BLaER1 treated with 17β-estradiol and CSF1 and Interleukin-3, amounts not matched to agents 10 nM and 100 nM (cell line): ENCODE measurements at regions not wholly inside any gene's neighbourhood (a gene's known extent, or its start where the extent isn't known, plus 50 kb on each side); places are given as distances from the start of the nearest gene placed in this dataset.

Experiments
- H3K27ac ChIP-seq, 11 experiments: shearing (Covaris generic); formaldehyde crosslinking; 2 replicates each; pipeline ENCODE4 v1.8.1; 2022
- H3K27me3 ChIP-seq, 11 experiments: shearing (Covaris generic); formaldehyde crosslinking; 2 replicates each; pipeline ENCODE4 v1.8.1; 2022
- H3K36me3 ChIP-seq, 11 experiments: shearing (Covaris generic); formaldehyde crosslinking; 2 replicates each; pipeline ENCODE4 v1.8.1; 2022
- H3K4me1 ChIP-seq, 10 experiments: shearing (Covaris generic); formaldehyde crosslinking; 2 replicates each; pipeline ENCODE4 v1.8.1; 2022
- H3K4me2 ChIP-seq, 11 experiments: shearing (Covaris generic); formaldehyde crosslinking; 2 replicates each; pipeline ENCODE4 v1.8.1; 2022
- H3K4me3 ChIP-seq, 10 experiments: shearing (Covaris generic); formaldehyde crosslinking; 2 replicates each; pipeline ENCODE4 v1.8.1; 2022
- H3K9ac ChIP-seq, 11 experiments: shearing (Covaris generic); formaldehyde crosslinking; 2 replicates each; pipeline ENCODE4 v1.8.1; 2022
- H3K9me3 ChIP-seq, 11 experiments: shearing (Covaris generic); formaldehyde crosslinking; replicated peaks in 1 of 11; 2 replicates each; pipeline ENCODE4 v1.8.1; 2022
- H4K20me1 ChIP-seq, 11 experiments: shearing (Covaris generic); formaldehyde crosslinking; 2 replicates each; pipeline ENCODE4 v1.8.1; 2022
- Cebpa-rat ChIP-seq, 11 experiments: shearing (Covaris generic); IDR thresholded peaks; 2 replicates each; pipeline ENCODE4 v1.8.1; 2022

DNA sequence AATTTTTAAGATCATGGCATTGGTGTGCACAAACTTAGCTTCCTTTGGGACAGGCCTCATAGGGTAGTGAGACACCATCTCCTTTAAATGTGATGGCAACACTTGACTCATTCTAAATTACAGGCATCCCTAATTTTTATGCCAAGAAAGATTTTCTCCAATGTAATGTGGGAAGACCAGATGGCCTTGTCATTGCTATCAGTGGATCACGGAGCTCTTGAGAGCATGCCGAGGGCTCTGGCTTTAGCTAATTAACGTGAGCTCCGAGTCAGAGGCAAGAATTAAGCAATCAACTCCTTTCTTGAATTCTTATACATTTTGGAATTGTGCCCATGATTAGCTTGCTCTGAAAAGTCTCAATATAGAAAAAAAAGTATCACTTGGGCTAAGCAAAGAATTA is 215.8 kb downstream of the LRRC70 start:
- no peak for TF ChIP-seq Cebpa-rat (IDR thresholded peaks at IDR 0.05)
- no peak overlapping the region for H3K9ac ChIP-seq
- H3K27ac ChIP-seq = no peak overlapping the region
- no peak overlapping the region for H3K4me3 ChIP-seq
- H3K4me2 ChIP-seq = no peak overlapping the region
- H3K36me3 ChIP-seq = no peaks in the 10 kb centered on the region
- H3K27me3 ChIP-seq = no peaks in the 10 kb centered on the region
- H3K4me1 ChIP-seq = no peaks in the 10 kb centered on the region
- H3K9me3 ChIP-seq = peaks cover 33 to 41% (median 37%) of the 10 kb centered on the region in 11 experiments
- H4K20me1 ChIP-seq = no peaks in the 10 kb centered on the region

DNA sequence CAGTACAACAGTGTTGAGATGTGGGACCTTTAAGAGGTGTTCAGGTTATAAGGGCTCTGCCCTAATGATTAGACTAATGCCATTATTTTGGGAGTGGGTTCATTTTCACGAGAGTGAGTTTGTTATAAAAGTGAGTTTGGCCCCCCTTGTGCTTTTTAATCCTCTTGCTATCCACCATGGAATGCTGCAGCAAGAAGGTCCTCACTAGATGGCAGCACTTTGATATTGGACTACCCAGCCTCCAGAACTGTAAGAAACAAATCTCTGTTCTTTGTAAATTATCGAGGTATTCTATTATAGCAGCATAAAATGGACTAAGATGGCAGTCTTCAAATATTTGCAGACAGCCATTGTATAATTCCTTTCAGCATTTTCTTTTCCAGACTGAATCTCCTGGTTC is 212.4 kb downstream of the LRRC70 start:
- H3K4me3 ChIP-seq = no peak overlapping the region
- no peaks in the 10 kb centered on the region for H4K20me1 ChIP-seq
- H3K4me2 ChIP-seq = no peak overlapping the region
- no peaks in the 10 kb centered on the region for H3K27me3 ChIP-seq
- TF ChIP-seq Cebpa-rat (IDR thresholded peaks at IDR 0.05) = no peak
- H3K4me1 ChIP-seq = no peaks in the 10 kb centered on the region
- H3K9me3 ChIP-seq = peaks cover 7 to 13% (median 10%) of the 10 kb centered on the region in 11 experiments
- H3K36me3 ChIP-seq = no peaks in the 10 kb centered on the region
- H3K27ac ChIP-seq = no peak overlapping the region
- H3K9ac ChIP-seq = no peak overlapping the region

DNA sequence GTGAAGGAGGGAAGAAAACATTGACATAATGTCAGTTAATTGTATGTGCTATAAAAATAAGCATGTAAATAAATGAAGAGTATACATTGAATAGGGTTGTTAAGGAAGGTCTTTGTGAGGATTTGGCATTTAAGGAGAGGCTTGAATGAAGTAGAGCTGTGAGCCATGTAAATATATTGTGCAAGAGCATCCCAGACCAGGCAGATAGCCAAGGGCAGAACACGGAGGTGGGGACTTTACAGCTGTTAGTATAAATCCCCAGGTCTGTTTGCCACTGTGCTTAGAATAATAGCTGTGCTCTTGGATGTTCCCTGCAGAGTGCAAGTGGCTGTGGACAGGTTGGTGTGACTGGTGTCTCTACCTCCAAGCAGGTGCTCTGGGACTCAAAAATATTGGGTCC is 211.7 kb downstream of the LRRC70 start:
- H3K4me3 ChIP-seq = no peak overlapping the region
- H3K36me3 ChIP-seq = no peaks in the 10 kb centered on the region
- H4K20me1 ChIP-seq = no peaks in the 10 kb centered on the region
- peaks cover 0 to 6% (median 3%) of the 10 kb centered on the region in 11 experiments; a peak in 14 of 22 replicates for H3K9me3 ChIP-seq
- no peak overlapping the region for H3K4me2 ChIP-seq
- H3K27ac ChIP-seq = no peak overlapping the region
- no peaks in the 10 kb centered on the region for H3K27me3 ChIP-seq
- H3K9ac ChIP-seq = no peak overlapping the region
- no peak for TF ChIP-seq Cebpa-rat (IDR thresholded peaks at IDR 0.05)
- H3K4me1 ChIP-seq = no peaks in the 10 kb centered on the region

DNA sequence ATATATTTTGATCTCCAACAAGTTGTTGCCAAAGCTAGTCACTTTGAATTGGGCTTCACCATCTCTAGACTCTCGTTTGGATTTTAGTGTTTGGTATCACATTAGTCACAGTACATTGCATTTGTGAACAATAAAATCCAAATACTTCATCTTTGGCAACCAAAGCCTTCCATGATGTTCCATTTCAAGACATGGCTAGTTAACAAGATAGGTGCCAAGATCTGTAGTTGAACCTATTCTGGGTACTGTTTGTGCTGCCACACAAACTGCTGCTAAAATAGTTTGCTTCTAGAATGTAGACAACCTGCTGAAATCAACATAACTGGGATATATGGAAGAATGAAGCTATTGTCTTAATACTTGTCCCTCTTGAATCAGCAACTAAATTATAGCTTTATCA is 207.5 kb downstream of the LRRC70 start:
- no peak overlapping the region for H3K4me2 ChIP-seq
- no peak overlapping the region for H3K9ac ChIP-seq
- no peak overlapping the region for H3K27ac ChIP-seq
- H3K9me3 ChIP-seq = peaks cover 0 to 11% (median 6%) of the 10 kb centered on the region in 11 experiments; a peak in 6 of 22 replicates
- no peaks in the 10 kb centered on the region for H3K36me3 ChIP-seq
- no peak overlapping the region for H3K4me3 ChIP-seq
- H4K20me1 ChIP-seq = no peaks in the 10 kb centered on the region
- no peak for TF ChIP-seq Cebpa-rat (IDR thresholded peaks at IDR 0.05)
- peaks cover 9 to 24% (median 14%) of the 10 kb centered on the region in 10 experiments for H3K4me1 ChIP-seq
- no peaks in the 10 kb centered on the region for H3K27me3 ChIP-seq

DNA sequence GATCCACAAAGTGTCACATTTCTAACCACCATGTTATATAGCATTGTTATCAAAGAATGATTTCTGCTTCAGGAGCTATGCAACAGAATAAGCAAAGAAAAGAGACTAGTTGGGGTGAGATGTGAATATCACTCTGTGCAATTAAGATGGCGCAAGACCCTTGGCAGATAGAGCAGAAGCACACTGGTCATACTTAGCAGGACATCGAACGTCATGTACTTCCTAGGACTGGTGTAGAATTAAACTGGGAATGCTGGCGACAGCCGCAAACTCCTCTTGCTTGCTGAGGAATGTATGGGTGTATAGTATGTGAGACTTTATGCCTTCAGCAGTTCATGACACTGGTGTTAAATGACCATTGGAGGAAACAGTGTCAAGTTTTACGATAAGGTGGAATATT is 207.0 kb downstream of the LRRC70 start:
- peaks cover 9 to 24% (median 14%) of the 10 kb centered on the region in 10 experiments for H3K4me1 ChIP-seq
- no peak overlapping the region for H3K4me3 ChIP-seq
- H3K36me3 ChIP-seq = no peaks in the 10 kb centered on the region
- peaks cover 0 to 11% (median 6%) of the 10 kb centered on the region in 11 experiments; a peak in 6 of 22 replicates for H3K9me3 ChIP-seq
- no peak overlapping the region for H3K27ac ChIP-seq
- no peaks in the 10 kb centered on the region for H3K27me3 ChIP-seq
- H3K4me2 ChIP-seq = no peak overlapping the region
- H3K9ac ChIP-seq = no peak overlapping the region
- TF ChIP-seq Cebpa-rat (IDR thresholded peaks at IDR 0.05) = no peak
- no peaks in the 10 kb centered on the region for H4K20me1 ChIP-seq

DNA sequence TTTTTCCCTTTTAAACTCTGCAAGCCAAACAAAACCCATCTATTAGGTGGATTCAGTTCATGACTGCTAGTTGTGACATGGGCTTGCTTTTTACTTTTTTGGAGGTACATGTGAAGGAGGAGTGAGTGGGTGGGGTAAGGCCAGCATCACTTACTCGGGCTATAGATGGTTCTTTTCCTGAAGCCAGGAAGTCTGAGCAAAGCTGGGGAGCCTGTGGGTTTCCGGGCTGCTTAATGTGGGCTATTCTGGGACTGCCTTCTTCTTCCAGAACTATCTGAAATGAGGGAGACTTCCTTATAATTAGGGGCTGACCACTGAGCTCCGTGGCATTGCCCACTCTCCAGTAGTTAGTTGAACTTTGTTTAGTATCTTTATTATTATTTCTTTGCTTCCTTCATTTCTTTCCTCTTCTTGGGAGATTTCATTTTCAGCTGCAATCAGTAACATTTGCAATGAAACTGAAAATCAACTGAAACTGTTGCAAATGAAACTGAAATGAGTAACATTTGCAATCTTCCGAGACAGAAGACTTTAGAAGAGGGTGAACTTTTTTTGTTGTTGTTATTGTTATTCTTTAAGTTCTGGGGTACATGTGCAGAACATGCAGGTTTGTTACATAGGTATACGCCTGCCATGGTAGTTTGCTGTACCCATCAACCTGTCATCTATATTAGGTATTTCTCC is 204.9 kb downstream of the LRRC70 start:
- peaks cover 0 to 11% (median 6%) of the 10 kb centered on the region in 11 experiments; a peak in 6 of 22 replicates for H3K9me3 ChIP-seq
- no peaks in the 10 kb centered on the region for H4K20me1 ChIP-seq
- peak overlapping the region in 6 of 10 experiments; percentile 0 to 58 (median 36); a peak in 6 of 20 replicates for H3K4me3 ChIP-seq
- no peaks in the 10 kb centered on the region for H3K27me3 ChIP-seq
- H3K36me3 ChIP-seq = no peaks in the 10 kb centered on the region
- H3K4me2 ChIP-seq = peak overlapping the region; percentile 45 to 83 (median 69)
- peaks cover 10 to 30% (median 18%) of the 10 kb centered on the region in 10 experiments for H3K4me1 ChIP-seq
- TF ChIP-seq Cebpa-rat (IDR thresholded peaks at IDR 0.05) = no peak
- H3K27ac ChIP-seq = peak overlapping the region in 7 of 11 experiments; percentile 3 to 49 (median 44); a peak in 13 of 22 replicates
- peak overlapping the region in 5 of 11 experiments; percentile 15 to 45 (median 18); a peak in 4 of 22 replicates for H3K9ac ChIP-seq

DNA sequence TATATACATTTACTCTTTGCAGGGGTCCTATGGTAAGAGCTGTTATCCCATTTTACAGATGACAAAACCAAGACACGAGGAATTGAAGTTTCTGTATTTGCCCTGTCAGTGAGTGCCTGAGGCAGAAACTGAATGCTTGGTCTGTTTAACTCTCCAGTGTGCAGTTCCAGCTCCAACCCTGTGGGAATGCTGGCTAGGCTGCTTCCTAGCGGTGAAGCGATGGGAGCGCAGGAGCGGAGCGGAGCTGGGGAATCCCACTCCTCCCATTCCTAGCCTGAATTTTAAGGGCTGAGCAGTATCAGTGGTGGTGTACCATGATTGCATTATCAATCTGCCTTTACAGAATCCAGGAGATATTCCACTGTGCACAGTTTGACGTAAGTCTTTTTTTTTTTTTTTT is 202.3 kb downstream of the LRRC70 start:
- Histone ChIP-seq H3K36me3 (no peaks in the 10 kb centered on the region), H3K4me3 (no peak overlapping the region), H3K4me2 (no peak overlapping the region), H3K9ac (no peak overlapping the region), H3K27ac (no peak overlapping the region), H3K27me3 (no peaks in the 10 kb centered on the region), H3K4me1 (peaks cover 10 to 42% (median 27%) of the 10 kb centered on the region in 10 experiments), H3K9me3 (peaks cover 0 to 11% (median 6%) of the 10 kb centered on the region in 11 experiments; a peak in 6 of 22 replicates), H4K20me1 (no peaks in the 10 kb centered on the region)
- no peak for TF ChIP-seq Cebpa-rat (IDR thresholded peaks at IDR 0.05)

DNA sequence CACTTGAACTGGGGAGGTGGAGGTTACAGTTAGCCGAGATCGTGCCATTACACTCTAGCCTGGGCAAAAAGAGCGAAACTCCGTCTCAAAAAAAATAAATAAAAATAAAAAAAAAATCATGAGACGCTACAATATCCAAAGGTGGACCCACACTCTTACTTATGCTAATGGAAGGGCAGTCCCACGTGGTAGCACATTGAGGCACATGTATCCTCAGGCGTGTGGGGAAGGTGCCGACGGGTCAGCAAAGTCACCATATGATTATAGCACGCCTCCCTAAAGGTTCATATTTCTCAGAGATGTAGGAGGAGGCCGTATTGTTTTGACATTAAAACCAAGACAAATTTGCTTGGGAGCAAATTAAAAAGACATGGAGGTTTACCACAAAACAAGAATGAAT is 201.6 kb downstream of the LRRC70 start:
- Histone ChIP-seq H4K20me1 (no peaks in the 10 kb centered on the region), H3K36me3 (no peaks in the 10 kb centered on the region), H3K4me1 (peaks cover 10 to 42% (median 27%) of the 10 kb centered on the region in 10 experiments), H3K9ac (no peak overlapping the region), H3K27ac (no peak overlapping the region), H3K4me2 (no peak overlapping the region), H3K9me3 (peaks cover 0 to 11% (median 6%) of the 10 kb centered on the region in 11 experiments; a peak in 6 of 22 replicates), H3K4me3 (no peak overlapping the region), H3K27me3 (no peaks in the 10 kb centered on the region)
- no peak for TF ChIP-seq Cebpa-rat (IDR thresholded peaks at IDR 0.05)

DNA sequence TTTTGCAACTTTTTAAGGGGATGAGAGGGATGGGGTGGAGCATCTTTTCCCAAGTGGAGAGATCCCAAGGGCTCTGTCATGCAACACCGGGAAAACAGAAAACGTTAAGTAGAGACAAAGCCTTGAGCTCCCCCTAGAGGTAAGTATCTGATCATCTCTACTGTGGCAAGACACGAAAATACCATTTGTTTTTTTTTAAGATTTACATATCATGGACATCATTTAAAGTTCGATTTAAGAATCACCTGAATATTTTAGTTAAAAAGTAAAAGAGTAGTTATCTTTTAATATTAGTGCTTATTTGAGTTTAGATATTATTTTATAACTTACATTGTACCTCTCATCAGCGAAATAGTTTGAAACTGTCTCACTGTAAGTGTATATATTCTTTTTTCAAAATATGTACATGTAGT is 200.4 kb downstream of the LRRC70 start:
- Histone ChIP-seq H3K27me3 (no peaks in the 10 kb centered on the region), H3K4me1 (peaks cover 10 to 41% (median 27%) of the 10 kb centered on the region in 10 experiments), H3K9me3 (peaks cover 0 to under 1% (median 0%) of the 10 kb centered on the region in 11 experiments; a peak in 3 of 22 replicates), H3K4me2 (peak overlapping the region; percentile 17 to 82 (median 63); a peak in 17 of 22 replicates), H3K27ac (peak overlapping the region in 8 of 11 experiments; percentile 28 to 72 (median 52); a peak in 14 of 22 replicates), H3K4me3 (peak overlapping the region in 2 of 10 experiments; percentile 10 to 31; a peak in 2 of 20 replicates), H3K36me3 (no peaks in the 10 kb centered on the region), H4K20me1 (no peaks in the 10 kb centered on the region), H3K9ac (peak overlapping the region in 4 of 11 experiments; percentile 21 to 55 (median 30); a peak in 5 of 22 replicates)
- no peak for TF ChIP-seq Cebpa-rat (IDR thresholded peaks at IDR 0.05)
